Left lung (tissue), 4 donors: ENCODE measurements at regions not wholly inside any gene's neighbourhood (a gene's known extent, or its start where the extent isn't known, plus 50 kb on each side); places are given as distances from the start of the nearest gene placed in this dataset.

Experiments used
- ATAC-seq: fragments of 200-7000 bp; cut with Tn5 transposase; one replicate; pipeline ENCODE4 v1.9.1; 2020; ENCODE audit warnings: moderate library complexity
- DNase-seq, 4 donors: peaks; one replicate each; pipeline ENCODE4 v3.0.0-alpha.2; 2013 to 2020
- H3K27ac ChIP-seq, 2 donors: fragments of 200-600 bp; sonication (generic) in 1 of 2; one replicate each; pipeline versions ENCODE4 v1.5.0 to v1.8.0; 2020 to 2021
- H3K27me3 ChIP-seq, 2 donors: fragments of 200-600 bp; sonication (generic) in 1 of 2; one replicate each; pipeline versions ENCODE4 v1.5.0 to v1.8.0; 2020 to 2021
- H3K36me3 ChIP-seq, 2 donors: fragments of 200-600 bp; sonication (generic) in 1 of 2; one replicate each; pipeline versions ENCODE4 v1.5.0 to v1.8.0; 2020 to 2021
- H3K4me1 ChIP-seq, 2 donors: fragments of 200-600 bp; one replicate each; pipeline ENCODE4 v1.8.0; 2021
- H3K4me3 ChIP-seq, 2 donors: fragments of 200-600 bp; sonication (generic) in 1 of 2; one replicate each; pipeline versions ENCODE4 v1.5.0 to v1.8.0; 2020 to 2021; ENCODE audit warnings: mild to moderate bottlenecking in 1 of 2
- H3K9me3 ChIP-seq, 2 donors: fragments of 200-600 bp; sonication (generic) in 1 of 2; one replicate each; pipeline versions ENCODE4 v1.5.0 to v1.8.0; 2020 to 2021
- intact Hi-C, 2 donors: fragments of 100-400 bp; cut with DNase I; formaldehyde crosslinking; loops; one replicate each; pipeline versions ENCODE4 v1.11.2 to v1.14.2; 2022
- TF ChIP-seq, protein P1 (sequence below), 2 donors: fragments of 200-600 bp; sonication (generic) in 1 of 2; IDR thresholded peaks; one replicate each; pipeline versions ENCODE4 v1.5.0 to v1.8.0; 2021; ENCODE audit warnings: antibody characterized with exemption in 2 of 2
- donor health status: DM: no; HTN: yes; CAD: no.
- donor health status: DM: no; HTN: no; CAD: no.

DNA sequence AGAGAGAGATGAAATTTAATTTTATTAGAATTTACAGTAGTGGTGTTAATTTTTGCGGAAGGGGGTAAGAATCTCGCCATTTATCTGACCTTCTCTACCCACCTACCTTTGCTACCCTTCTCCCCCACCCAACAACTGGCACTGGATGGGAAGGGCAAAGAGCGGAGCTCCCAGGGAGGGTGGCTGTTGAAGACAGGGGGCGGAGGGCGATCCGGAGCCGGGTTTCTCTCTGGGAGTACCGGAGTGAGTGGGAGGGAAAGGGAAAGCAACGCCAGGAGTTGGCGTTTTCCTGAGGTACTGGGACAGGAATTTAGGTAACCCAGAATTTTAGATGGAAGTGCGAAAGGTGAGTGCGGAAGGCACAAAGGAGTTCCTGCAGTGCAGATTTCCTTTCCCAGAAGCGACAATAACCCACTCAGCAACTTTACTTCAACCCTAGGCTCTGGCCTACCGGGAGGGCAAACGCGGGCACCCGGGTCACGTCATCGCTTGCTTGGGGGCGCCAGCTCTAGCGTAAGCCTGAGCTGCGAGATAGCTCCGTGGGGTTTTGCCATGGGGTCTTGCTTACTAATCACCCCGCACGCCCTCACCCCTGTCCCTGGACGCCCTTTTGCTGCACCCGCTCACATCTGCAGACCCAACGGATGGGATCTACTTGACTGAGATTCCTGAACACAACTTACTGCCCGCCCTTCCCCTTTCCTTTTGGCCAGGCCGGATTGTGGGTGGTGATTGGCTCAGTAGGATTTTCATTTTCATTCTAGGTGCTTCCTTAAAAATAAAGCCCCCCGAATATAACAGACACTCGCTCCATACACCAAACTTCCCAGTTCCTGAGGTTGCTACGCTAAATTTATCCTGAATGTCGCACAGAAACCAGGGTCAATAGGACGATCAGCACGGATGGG lies 413.0 kb upstream of the ESRRG start:
- H3K9me3 ChIP-seq = no peaks in the 10 kb centered on the region
- H3K4me3 ChIP-seq = peak overlapping the region in 1 of 2 donors; percentile 33
- intact Hi-C loops = no loop called here
- H3K4me1 ChIP-seq = peaks cover 3 to 8% of the 10 kb centered on the region in 2 donors
- H3K27me3 ChIP-seq = peaks cover 79 to 99% of the 10 kb centered on the region in 2 donors
- no peak for ATAC-seq
- no peaks in the 10 kb centered on the region for H3K36me3 ChIP-seq
- peak in 1 of 4 donors; percentile 50 for DNase-seq
- TF ChIP-seq, protein P1, sequence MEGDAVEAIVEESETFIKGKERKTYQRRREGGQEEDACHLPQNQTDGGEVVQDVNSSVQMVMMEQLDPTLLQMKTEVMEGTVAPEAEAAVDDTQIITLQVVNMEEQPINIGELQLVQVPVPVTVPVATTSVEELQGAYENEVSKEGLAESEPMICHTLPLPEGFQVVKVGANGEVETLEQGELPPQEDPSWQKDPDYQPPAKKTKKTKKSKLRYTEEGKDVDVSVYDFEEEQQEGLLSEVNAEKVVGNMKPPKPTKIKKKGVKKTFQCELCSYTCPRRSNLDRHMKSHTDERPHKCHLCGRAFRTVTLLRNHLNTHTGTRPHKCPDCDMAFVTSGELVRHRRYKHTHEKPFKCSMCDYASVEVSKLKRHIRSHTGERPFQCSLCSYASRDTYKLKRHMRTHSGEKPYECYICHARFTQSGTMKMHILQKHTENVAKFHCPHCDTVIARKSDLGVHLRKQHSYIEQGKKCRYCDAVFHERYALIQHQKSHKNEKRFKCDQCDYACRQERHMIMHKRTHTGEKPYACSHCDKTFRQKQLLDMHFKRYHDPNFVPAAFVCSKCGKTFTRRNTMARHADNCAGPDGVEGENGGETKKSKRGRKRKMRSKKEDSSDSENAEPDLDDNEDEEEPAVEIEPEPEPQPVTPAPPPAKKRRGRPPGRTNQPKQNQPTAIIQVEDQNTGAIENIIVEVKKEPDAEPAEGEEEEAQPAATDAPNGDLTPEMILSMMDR (IDR thresholded peaks at IDR 0.05) = no peak
- no peak overlapping the region for H3K27ac ChIP-seq

DNA sequence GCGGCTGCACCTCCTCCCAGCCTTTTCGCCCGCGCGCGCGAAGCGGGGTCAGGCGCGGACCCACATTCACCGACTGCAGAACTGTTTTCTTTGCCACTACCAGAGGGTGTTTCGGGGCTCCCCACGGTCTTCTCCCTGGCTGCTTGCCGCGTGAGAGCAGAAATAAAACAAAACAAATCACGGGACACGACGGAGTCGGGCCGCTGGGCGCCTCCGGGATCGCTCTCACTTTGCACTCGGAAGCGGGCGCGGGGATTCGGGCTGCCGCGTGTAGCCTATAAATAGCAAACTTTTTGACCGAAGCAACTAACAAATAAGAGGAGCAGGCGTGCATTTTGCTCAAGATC lies 412.3 kb upstream of the ESRRG start:
- Histone ChIP-seq H3K4me3 (peak overlapping the region; percentile 9 to 33), H3K4me1 (peaks cover 3 to 8% of the 10 kb centered on the region in 2 donors), H3K36me3 (no peaks in the 10 kb centered on the region), H3K27me3 (peaks cover 72 to 93% of the 10 kb centered on the region in 2 donors), H3K27ac (no peak overlapping the region), H3K9me3 (no peaks in the 10 kb centered on the region)
- DNase-seq = peak in 1 of 4 donors; percentile 71
- no peak for ATAC-seq
- intact Hi-C loops = no loop called here
- TF ChIP-seq, protein P1 (IDR thresholded peaks at IDR 0.05) = no peak

DNA sequence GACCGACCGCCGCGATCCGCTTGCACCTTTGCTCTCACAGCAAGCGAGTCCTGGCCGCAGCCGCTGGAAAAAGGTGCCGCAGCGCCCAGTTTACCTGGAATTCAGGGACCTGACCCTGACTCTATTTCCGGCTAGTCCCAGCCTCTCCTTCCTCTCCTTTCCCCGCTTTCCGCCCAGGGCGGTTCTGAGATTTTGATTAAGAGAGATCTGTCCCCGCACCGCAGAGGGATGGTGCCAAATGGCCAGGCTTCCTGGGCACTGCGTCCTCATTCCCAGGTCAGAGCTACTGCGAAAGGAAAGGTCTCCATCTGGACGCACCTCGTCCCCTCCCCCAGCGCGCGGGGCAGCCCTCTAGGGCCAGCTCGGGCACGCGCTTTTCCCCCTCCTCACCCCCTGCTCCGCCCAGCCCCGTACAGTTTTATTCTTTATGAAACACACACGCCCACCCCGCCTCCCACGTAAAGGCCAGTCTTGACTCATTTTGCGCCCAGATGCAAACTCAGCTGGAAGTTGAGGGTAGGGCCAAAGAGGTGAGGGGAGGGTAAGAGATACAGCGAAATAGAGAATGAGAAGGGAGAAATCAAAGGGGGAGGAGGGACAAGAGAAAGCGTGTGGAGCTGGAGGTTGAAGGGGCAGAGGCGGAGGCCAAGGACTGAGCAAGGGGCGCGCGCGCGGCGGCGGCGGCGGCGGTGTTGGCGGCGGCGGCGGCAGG lies 411.8 kb upstream of the ESRRG start:
- H3K27me3 ChIP-seq = peaks cover 67 to 88% of the 10 kb centered on the region in 2 donors
- intact Hi-C loops = no loop called here
- TF ChIP-seq, protein P1 (IDR thresholded peaks at IDR 0.05) = no peak
- H3K4me3 ChIP-seq = peak overlapping the region; percentile 9 to 33
- peaks cover 3 to 8% of the 10 kb centered on the region in 2 donors for H3K4me1 ChIP-seq
- no peaks in the 10 kb centered on the region for H3K36me3 ChIP-seq
- DNase-seq (peak in 1 of 4 donors; percentile 62), ATAC-seq (no peak)
- H3K9me3 ChIP-seq = no peaks in the 10 kb centered on the region
- H3K27ac ChIP-seq = no peak overlapping the region

DNA sequence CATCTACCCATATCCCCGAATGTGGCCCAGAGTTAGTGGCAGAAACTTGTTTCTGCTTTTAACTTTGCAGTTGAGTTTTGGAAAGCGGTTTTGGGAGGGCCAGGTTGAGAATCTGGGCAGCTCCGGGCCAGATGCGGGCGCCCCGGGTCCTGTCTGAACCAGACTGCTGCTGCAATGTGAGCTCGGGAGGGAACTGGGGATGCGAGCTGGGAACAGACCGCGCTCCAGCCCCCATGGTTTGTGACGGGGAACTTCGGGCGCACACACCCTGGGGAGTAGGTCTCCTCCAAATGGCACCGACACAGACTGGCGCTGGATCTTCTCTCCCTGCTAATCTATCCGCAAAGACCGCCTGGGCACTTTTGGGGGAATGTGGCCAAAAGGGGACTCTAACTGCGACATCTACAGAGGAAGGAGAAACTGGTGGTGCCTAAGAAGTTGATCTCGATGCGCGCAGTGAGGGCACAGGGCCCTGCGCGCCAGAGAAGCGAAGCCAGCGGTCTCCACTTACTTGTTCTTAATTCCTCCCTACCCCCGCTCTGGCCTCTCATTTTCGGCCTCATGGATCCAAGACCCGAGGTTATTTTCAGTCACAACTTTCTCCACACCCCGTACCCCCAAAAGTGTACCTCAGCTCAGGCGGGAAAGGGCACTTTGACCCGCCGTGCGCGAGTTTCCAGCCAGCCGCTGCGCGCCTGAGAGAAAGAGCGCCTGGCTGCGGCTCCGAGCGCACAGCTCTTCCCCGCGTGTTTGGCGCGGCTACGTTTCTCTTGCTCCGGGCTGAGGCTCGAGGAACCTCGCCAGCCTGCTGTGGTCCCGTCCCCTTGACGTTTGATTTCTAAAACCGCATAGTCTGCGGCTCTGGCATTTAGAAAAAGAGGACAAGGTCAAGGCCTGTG lies 411.0 kb upstream of the ESRRG start:
- ATAC-seq (no peak), DNase-seq (peak in 2 of 4 donors; percentile 45 to 65)
- Histone ChIP-seq H3K4me1 (peaks cover 3 to 8% of the 10 kb centered on the region in 2 donors), H3K27ac (no peak overlapping the region), H3K27me3 (peaks cover 59 to 80% of the 10 kb centered on the region in 2 donors), H3K4me3 (peak overlapping the region; percentile 9 to 33), H3K36me3 (no peaks in the 10 kb centered on the region), H3K9me3 (no peaks in the 10 kb centered on the region)
- TF ChIP-seq, protein P1 (IDR thresholded peaks at IDR 0.05) = no peak
- intact Hi-C loops = no loop called here
